DOHH2 (cell line): ENCODE measurements at regions not wholly inside any gene's neighbourhood (a gene's known extent, or its start where the extent isn't known, plus 50 kb on each side); places are given as distances from the start of the nearest gene placed in this dataset.

Experiments
- EZH2phosphoT487 ChIP-seq: fragments of 200-600 bp; sonication (generic); IDR thresholded peaks from 2 replicates; pipeline ENCODE4 v1.6.1; 2017; ENCODE audit warnings: borderline replicate concordance, mild to moderate bottlenecking, antibody characterized with exemption, low read length, moderate library complexity, mixed read lengths
- TF ChIP-seq, protein P1 (sequence below): fragments of 200-600 bp; sonication (generic); IDR thresholded peaks from one replicate; pipeline ENCODE4 v1.5.1; 2014; ENCODE audit warnings: antibody characterized with exemption, mild to moderate bottlenecking, low read depth, low read length; ENCODE audit not compliant: poor library complexity, severe bottlenecking

DNA sequence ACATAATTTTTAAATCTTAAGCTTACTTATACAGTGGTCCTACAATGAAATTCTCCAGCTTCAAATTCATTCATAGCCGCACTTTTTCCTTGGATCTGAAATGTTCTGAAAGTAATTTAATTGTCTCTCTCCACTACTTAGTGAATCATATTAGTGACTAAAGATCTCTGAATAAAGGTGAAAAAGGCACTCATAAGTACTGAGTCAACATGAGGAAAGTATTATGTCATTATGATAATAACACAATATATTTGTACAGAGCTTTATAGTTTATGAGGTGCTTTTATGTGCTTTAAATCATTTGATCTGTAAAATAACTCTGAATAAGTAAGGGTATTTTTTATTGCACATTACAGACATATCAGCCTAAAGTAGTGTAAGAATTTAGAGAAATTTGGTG, 628.2 kb upstream of the SLITRK5 start:
- TF ChIP-seq, protein P1, sequence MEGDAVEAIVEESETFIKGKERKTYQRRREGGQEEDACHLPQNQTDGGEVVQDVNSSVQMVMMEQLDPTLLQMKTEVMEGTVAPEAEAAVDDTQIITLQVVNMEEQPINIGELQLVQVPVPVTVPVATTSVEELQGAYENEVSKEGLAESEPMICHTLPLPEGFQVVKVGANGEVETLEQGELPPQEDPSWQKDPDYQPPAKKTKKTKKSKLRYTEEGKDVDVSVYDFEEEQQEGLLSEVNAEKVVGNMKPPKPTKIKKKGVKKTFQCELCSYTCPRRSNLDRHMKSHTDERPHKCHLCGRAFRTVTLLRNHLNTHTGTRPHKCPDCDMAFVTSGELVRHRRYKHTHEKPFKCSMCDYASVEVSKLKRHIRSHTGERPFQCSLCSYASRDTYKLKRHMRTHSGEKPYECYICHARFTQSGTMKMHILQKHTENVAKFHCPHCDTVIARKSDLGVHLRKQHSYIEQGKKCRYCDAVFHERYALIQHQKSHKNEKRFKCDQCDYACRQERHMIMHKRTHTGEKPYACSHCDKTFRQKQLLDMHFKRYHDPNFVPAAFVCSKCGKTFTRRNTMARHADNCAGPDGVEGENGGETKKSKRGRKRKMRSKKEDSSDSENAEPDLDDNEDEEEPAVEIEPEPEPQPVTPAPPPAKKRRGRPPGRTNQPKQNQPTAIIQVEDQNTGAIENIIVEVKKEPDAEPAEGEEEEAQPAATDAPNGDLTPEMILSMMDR, result no peak
- TF ChIP-seq EZH2phosphoT487, result no peak
